WTC11 (cell line): ENCODE measurements at regions not wholly inside any gene's neighbourhood (a gene's known extent, or its start where the extent isn't known, plus 50 kb on each side); places are given as distances from the start of the nearest gene placed in this dataset.

Source experiments
- ATAC-seq: fragments of 200-7000 bp; cut with Tn5 transposase; 2 replicates; pipeline ENCODE4 v1.10.0; 2021; ENCODE audit warnings: mild to moderate bottlenecking, moderate library complexity
- CTCF ChIA-PET: fragments of 300-600 bp; sonication (Branson Sonifier 250); formaldehyde crosslinking; loops from one replicate; lab custom pipeline; 2021; ENCODE audit warnings: antibody characterized with exemption; lab: Charles Lee
- POLR2A ChIA-PET: fragments of 350-600 bp; sonication (Branson Sonifier 250); formaldehyde crosslinking; loops from one replicate; lab custom pipeline; 2021; ENCODE audit warnings: antibody characterized with exemption; lab: Charles Lee
- DNase-seq: peaks from one replicate; pipeline ENCODE4 v3.0.0; 2021; ENCODE audit warnings: low spot score
- H3K27ac Mint-ChIP-seq: 2 replicates; pipeline ENCODE4 v1.8.0; 2021; ENCODE audit warnings: mixed read lengths
- H3K27me3 Mint-ChIP-seq: 2 replicates; pipeline ENCODE4 v1.8.0; 2021; ENCODE audit warnings: low read depth, mild to moderate bottlenecking, moderate library complexity, mixed read lengths
- H3K36me3 Mint-ChIP-seq: 2 replicates; pipeline ENCODE4 v1.8.0; 2021; ENCODE audit warnings: mixed read lengths
- H3K4me1 Mint-ChIP-seq: 2 replicates; pipeline ENCODE4 v1.8.0; 2022; ENCODE audit warnings: mixed read lengths
- H3K4me3 Mint-ChIP-seq: 2 replicates; pipeline ENCODE4 v1.8.0; 2021; ENCODE audit warnings: mild to moderate bottlenecking, moderate library complexity, mixed read lengths
- H3K9me3 Mint-ChIP-seq: 2 replicates; pipeline ENCODE4 v1.8.0; 2021; ENCODE audit warnings: mixed read lengths
- CREM ChIP-seq: sonication (generic); formaldehyde crosslinking; IDR thresholded peaks from 2 replicates; pipeline ENCODE4 v1.8.1; 2022; ENCODE audit warnings: mild to moderate bottlenecking, missing genetic modification reagents, moderate library complexity
- FOXP1 ChIP-seq: sonication (generic); formaldehyde crosslinking; IDR thresholded peaks from 2 replicates; pipeline ENCODE4 v1.8.0; 2022; ENCODE audit warnings: missing genetic modification reagents, mild to moderate bottlenecking, moderate library complexity, borderline replicate concordance
- GABPB1 ChIP-seq: sonication (generic); formaldehyde crosslinking; IDR thresholded peaks from 2 replicates; pipeline ENCODE4 v1.8.1; 2023; ENCODE audit warnings: mild to moderate bottlenecking, missing genetic modification reagents
- HMGA2 ChIP-seq: fragments of 250-450 bp; sonication (Bioruptor Pico); IDR thresholded peaks from 2 replicates; pipeline ENCODE4 v1.4.0; 2021; ENCODE audit warnings: mild to moderate bottlenecking, moderate library complexity
- KAT7 ChIP-seq: sonication (generic); formaldehyde crosslinking; IDR thresholded peaks from 2 replicates; pipeline ENCODE4 v1.8.1; 2023; ENCODE audit warnings: missing genetic modification reagents, mild to moderate bottlenecking, borderline replicate concordance
- NFYB ChIP-seq: sonication (generic); formaldehyde crosslinking; conservative IDR thresholded peaks from 2 replicates; pipeline ENCODE4 v1.8.0; 2022; ENCODE audit warnings: low read depth, missing genetic modification reagents
- SMAD4 ChIP-seq: sonication (generic); formaldehyde crosslinking; IDR thresholded peaks from 2 replicates; pipeline ENCODE4 v1.8.0; 2022; ENCODE audit warnings: mild to moderate bottlenecking, missing genetic modification reagents
- STAT6 ChIP-seq: sonication (generic); formaldehyde crosslinking; conservative IDR thresholded peaks from 2 replicates; pipeline ENCODE4 v1.8.1; 2023; ENCODE audit warnings: mild to moderate bottlenecking, low read depth, missing genetic modification reagents, moderate library complexity
- TEAD4 ChIP-seq: sonication (generic); formaldehyde crosslinking; IDR thresholded peaks from 2 replicates; pipeline ENCODE4 v1.8.0; 2022; ENCODE audit warnings: mild to moderate bottlenecking, missing genetic modification reagents
- TP53 ChIP-seq: sonication (generic); formaldehyde crosslinking; IDR thresholded peaks from 2 replicates; pipeline ENCODE4 v1.8.1; 2023; ENCODE audit warnings: mild to moderate bottlenecking, missing genetic modification reagents
- ZMAT4 ChIP-seq: fragments of 250-450 bp; sonication (Bioruptor Pico); IDR thresholded peaks from 2 replicates; pipeline ENCODE4 v1.9.0; 2021; ENCODE audit warnings: mild to moderate bottlenecking
- ZNF121 ChIP-seq: sonication (generic); formaldehyde crosslinking; IDR thresholded peaks from 2 replicates; pipeline ENCODE4 v1.8.0; 2023; ENCODE audit warnings: missing genetic modification reagents
- ZNF219 ChIP-seq: sonication (generic); formaldehyde crosslinking; IDR thresholded peaks from 2 replicates; pipeline ENCODE4 v1.8.0; 2023; ENCODE audit warnings: missing genetic modification reagents, mild to moderate bottlenecking, borderline replicate concordance
- TF ChIP-seq, protein P1 (sequence below): sonication (generic); formaldehyde crosslinking; IDR thresholded peaks from 2 replicates; pipeline ENCODE4 v1.8.1; 2022; ENCODE audit warnings: missing genetic modification reagents, borderline replicate concordance
- TF ChIP-seq, protein P2 (sequence below): sonication (generic); formaldehyde crosslinking; IDR thresholded peaks from 2 replicates; pipeline ENCODE4 v1.8.0; 2023; ENCODE audit warnings: mild to moderate bottlenecking, missing genetic modification reagents
- TF ChIP-seq, protein P3 (sequence below): sonication (generic); formaldehyde crosslinking; IDR thresholded peaks from 2 replicates; pipeline ENCODE4 v1.8.1; 2023; ENCODE audit warnings: mild to moderate bottlenecking, missing genetic modification reagents
- TF ChIP-seq, protein P4 (sequence below): sonication (generic); formaldehyde crosslinking; IDR thresholded peaks from 2 replicates; pipeline ENCODE4 v1.8.0; 2023; ENCODE audit warnings: missing genetic modification reagents, mild to moderate bottlenecking, borderline replicate concordance
- TF ChIP-seq, protein P5 (sequence below): sonication (generic); formaldehyde crosslinking; IDR thresholded peaks from 2 replicates; pipeline ENCODE4 v1.8.0; 2023; ENCODE audit warnings: missing genetic modification reagents

DNA sequence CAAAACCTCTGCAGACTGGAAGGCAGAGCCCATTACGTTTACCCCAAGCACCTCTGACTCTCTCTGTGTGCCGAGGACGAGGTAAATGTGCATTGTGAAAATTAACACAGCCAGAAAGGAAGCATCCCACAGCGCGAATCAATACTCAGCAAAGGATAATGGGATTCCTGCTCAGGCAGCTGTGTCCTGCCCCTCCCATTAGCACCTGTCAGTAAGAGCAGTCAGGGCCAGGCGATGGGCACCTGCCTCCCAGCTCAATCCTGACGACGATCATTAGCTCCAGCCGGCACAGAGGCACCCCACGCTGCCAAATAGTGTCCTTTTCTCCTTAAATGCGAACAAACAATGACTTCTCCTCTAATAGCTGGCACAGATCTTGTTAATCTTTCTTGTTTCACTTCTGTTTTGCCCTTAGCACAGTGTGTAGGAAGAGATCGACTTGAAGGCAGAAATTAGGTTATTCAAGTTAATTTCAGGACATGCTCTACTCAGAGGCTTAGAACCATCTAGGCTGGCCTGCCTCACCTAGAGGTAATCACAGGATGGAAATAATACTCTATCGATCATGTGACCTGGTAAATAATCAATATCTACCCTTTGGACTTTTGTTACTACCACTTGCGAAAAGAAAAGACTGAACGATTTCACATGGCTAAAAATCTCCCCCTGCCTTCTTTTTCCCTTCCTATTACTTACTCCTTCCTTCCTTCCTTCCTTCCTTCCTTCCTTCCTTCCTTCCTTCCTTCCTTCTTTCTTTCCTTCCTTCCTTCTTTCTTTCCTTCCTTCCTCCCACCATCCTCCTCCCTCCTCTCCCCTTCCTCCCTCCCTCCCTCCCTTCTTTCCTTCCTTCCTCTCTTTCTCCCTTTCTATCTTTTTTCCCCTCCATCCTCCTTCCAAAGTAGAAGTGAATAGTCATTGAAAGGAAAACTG, 487.9 kb upstream of the ID2 start (continued):
- TF ChIP-seq, protein P1, sequence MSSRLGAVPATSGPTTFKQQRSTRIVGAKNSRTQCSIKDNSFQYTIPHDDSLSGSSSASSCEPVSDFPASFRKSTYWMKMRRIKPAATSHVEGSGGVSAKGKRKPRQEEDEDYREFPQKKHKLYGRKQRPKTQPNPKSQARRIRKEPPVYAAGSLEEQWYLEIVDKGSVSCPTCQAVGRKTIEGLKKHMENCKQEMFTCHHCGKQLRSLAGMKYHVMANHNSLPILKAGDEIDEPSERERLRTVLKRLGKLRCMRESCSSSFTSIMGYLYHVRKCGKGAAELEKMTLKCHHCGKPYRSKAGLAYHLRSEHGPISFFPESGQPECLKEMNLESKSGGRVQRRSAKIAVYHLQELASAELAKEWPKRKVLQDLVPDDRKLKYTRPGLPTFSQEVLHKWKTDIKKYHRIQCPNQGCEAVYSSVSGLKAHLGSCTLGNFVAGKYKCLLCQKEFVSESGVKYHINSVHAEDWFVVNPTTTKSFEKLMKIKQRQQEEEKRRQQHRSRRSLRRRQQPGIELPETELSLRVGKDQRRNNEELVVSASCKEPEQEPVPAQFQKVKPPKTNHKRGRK: no peak
- TF ChIP-seq ZNF219 (CRISPR knock-in tag): no peak
- TF ChIP-seq KAT7: no peak
- no peak for TF ChIP-seq GABPB1 (CRISPR knock-in tag)
- TF ChIP-seq TP53: peak; percentile 82
- TF ChIP-seq NFYB (CRISPR knock-in tag): no peak
- TF ChIP-seq, protein P2, sequence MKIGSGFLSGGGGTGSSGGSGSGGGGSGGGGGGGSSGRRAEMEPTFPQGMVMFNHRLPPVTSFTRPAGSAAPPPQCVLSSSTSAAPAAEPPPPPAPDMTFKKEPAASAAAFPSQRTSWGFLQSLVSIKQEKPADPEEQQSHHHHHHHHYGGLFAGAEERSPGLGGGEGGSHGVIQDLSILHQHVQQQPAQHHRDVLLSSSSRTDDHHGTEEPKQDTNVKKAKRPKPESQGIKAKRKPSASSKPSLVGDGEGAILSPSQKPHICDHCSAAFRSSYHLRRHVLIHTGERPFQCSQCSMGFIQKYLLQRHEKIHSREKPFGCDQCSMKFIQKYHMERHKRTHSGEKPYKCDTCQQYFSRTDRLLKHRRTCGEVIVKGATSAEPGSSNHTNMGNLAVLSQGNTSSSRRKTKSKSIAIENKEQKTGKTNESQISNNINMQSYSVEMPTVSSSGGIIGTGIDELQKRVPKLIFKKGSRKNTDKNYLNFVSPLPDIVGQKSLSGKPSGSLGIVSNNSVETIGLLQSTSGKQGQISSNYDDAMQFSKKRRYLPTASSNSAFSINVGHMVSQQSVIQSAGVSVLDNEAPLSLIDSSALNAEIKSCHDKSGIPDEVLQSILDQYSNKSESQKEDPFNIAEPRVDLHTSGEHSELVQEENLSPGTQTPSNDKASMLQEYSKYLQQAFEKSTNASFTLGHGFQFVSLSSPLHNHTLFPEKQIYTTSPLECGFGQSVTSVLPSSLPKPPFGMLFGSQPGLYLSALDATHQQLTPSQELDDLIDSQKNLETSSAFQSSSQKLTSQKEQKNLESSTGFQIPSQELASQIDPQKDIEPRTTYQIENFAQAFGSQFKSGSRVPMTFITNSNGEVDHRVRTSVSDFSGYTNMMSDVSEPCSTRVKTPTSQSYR (CRISPR knock-in tag): no peak
- TF ChIP-seq, protein P3, sequence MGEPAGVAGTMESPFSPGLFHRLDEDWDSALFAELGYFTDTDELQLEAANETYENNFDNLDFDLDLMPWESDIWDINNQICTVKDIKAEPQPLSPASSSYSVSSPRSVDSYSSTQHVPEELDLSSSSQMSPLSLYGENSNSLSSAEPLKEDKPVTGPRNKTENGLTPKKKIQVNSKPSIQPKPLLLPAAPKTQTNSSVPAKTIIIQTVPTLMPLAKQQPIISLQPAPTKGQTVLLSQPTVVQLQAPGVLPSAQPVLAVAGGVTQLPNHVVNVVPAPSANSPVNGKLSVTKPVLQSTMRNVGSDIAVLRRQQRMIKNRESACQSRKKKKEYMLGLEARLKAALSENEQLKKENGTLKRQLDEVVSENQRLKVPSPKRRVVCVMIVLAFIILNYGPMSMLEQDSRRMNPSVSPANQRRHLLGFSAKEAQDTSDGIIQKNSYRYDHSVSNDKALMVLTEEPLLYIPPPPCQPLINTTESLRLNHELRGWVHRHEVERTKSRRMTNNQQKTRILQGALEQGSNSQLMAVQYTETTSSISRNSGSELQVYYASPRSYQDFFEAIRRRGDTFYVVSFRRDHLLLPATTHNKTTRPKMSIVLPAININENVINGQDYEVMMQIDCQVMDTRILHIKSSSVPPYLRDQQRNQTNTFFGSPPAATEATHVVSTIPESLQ (CRISPR knock-in tag): no peak
- TF ChIP-seq, protein P4, sequence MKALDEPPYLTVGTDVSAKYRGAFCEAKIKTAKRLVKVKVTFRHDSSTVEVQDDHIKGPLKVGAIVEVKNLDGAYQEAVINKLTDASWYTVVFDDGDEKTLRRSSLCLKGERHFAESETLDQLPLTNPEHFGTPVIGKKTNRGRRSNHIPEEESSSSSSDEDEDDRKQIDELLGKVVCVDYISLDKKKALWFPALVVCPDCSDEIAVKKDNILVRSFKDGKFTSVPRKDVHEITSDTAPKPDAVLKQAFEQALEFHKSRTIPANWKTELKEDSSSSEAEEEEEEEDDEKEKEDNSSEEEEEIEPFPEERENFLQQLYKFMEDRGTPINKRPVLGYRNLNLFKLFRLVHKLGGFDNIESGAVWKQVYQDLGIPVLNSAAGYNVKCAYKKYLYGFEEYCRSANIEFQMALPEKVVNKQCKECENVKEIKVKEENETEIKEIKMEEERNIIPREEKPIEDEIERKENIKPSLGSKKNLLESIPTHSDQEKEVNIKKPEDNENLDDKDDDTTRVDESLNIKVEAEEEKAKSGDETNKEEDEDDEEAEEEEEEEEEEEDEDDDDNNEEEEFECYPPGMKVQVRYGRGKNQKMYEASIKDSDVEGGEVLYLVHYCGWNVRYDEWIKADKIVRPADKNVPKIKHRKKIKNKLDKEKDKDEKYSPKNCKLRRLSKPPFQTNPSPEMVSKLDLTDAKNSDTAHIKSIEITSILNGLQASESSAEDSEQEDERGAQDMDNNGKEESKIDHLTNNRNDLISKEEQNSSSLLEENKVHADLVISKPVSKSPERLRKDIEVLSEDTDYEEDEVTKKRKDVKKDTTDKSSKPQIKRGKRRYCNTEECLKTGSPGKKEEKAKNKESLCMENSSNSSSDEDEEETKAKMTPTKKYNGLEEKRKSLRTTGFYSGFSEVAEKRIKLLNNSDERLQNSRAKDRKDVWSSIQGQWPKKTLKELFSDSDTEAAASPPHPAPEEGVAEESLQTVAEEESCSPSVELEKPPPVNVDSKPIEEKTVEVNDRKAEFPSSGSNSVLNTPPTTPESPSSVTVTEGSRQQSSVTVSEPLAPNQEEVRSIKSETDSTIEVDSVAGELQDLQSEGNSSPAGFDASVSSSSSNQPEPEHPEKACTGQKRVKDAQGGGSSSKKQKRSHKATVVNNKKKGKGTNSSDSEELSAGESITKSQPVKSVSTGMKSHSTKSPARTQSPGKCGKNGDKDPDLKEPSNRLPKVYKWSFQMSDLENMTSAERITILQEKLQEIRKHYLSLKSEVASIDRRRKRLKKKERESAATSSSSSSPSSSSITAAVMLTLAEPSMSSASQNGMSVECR: no peak
- no peak for TF ChIP-seq SMAD4 (CRISPR knock-in tag)
- TF ChIP-seq CREM (CRISPR knock-in tag): no peak
- no peak for TF ChIP-seq ZNF121
- TF ChIP-seq, all 79 proteins: peak for 16

- no peak overlapping the region for H3K4me3 Mint-ChIP-seq
- ChIA-PET CTCF (no interaction called here), POLR2A (no interaction called here)
- H3K27ac Mint-ChIP-seq: no peak overlapping the region
- H3K27me3 Mint-ChIP-seq: peaks cover 6% of the 10 kb centered on the region; the same call in 1 of the 2 replicates
- DNase-seq (no peak), ATAC-seq (no peak)
- H3K9me3 Mint-ChIP-seq: peaks cover 7% of the 10 kb centered on the region
- peaks cover 5% of the 10 kb centered on the region; the same call in 1 of the 2 replicates for H3K36me3 Mint-ChIP-seq
- H3K4me1 Mint-ChIP-seq: peaks cover 42% of the 10 kb centered on the region
- no peak for TF ChIP-seq FOXP1
- TF ChIP-seq, protein P3 (CRISPR knock-in tag): no peak
- TF ChIP-seq ZNF121: no peak
- no peak for TF ChIP-seq HMGA2
- no peak for TF ChIP-seq STAT6 (CRISPR knock-in tag)
- TF ChIP-seq, protein P5, sequence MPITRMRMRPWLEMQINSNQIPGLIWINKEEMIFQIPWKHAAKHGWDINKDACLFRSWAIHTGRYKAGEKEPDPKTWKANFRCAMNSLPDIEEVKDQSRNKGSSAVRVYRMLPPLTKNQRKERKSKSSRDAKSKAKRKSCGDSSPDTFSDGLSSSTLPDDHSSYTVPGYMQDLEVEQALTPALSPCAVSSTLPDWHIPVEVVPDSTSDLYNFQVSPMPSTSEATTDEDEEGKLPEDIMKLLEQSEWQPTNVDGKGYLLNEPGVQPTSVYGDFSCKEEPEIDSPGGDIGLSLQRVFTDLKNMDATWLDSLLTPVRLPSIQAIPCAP (CRISPR knock-in tag): no peak
- TF ChIP-seq ZMAT4 (CRISPR knock-in tag): no peak
- no peak for TF ChIP-seq TEAD4 (CRISPR knock-in tag)
These were observed 486.1 kb upstream of the ID2 start for GRCh38 chr2:8195784-8196183.
